GM23338 (cell line): ENCODE measurements at regions not wholly inside any gene's neighbourhood (a gene's known extent, or its start where the extent isn't known, plus 50 kb on each side); places are given as distances from the start of the nearest gene placed in this dataset.

Experiments
- ATAC-seq: fragments of 200-7000 bp; cut with Tn5 transposase; 3 replicates; pipeline ENCODE4 v1.9.1; 2020
- DNase-seq: peaks from one replicate; pipeline ENCODE4 v3.0.0-alpha.2; 2015; ENCODE audit warnings: low spot score
- H2AFZ ChIP-seq: fragments of 200-600 bp; sonication (generic); 2 replicates; pipeline ENCODE4 v1.8.0; 2016; ENCODE audit warnings: antibody characterized with exemption, mild to moderate bottlenecking, moderate library complexity
- H3F3A ChIP-seq: fragments of 200-600 bp; sonication (generic); replicated peaks from 2 replicates; pipeline ENCODE4 v1.8.0; 2017; ENCODE audit warnings: antibody characterized with exemption, mixed run types, low read depth
- H3K27ac ChIP-seq: fragments of 200-600 bp; sonication (generic); 2 replicates; pipeline ENCODE4 v1.6.1; 2016; ENCODE audit warnings: low read depth
- H3K27me3 ChIP-seq: fragments of 200-600 bp; sonication (generic); 2 replicates; pipeline ENCODE4 v1.8.0; 2016; ENCODE audit warnings: mild to moderate bottlenecking, mixed run types, moderate library complexity; ENCODE audit not compliant: insufficient read depth
- H3K36me3 ChIP-seq: fragments of 200-600 bp; sonication (generic); 2 replicates; pipeline ENCODE4 v1.8.0; 2016; ENCODE audit warnings: mild to moderate bottlenecking; ENCODE audit not compliant: insufficient read depth
- H3K4me1 ChIP-seq: fragments of 200-600 bp; sonication (generic); 2 replicates; pipeline ENCODE4 v1.8.0; 2016; ENCODE audit warnings: mild to moderate bottlenecking, moderate library complexity; ENCODE audit not compliant: insufficient read depth
- H3K4me2 ChIP-seq: fragments of 200-600 bp; sonication (generic); 2 replicates; pipeline ENCODE4 v1.7.1; 2017; ENCODE audit warnings: mixed run types
- H3K4me3 ChIP-seq: fragments of 200-600 bp; sonication (generic); 2 replicates; pipeline ENCODE4 v1.6.1; 2016; ENCODE audit warnings: mixed run types
- H3K79me2 ChIP-seq: fragments of 200-600 bp; sonication (generic); replicated peaks from 2 replicates; pipeline ENCODE4 v1.8.0; 2017; ENCODE audit warnings: mild to moderate bottlenecking; ENCODE audit not compliant: insufficient read depth
- H3K9me2 ChIP-seq: fragments of 200-600 bp; sonication (generic); 2 replicates; pipeline ENCODE4 v1.8.0; 2017; ENCODE audit not compliant: insufficient read depth
- H4K20me1 ChIP-seq: fragments of 200-600 bp; sonication (generic); replicated peaks from 2 replicates; pipeline ENCODE4 v1.8.0; 2017; ENCODE audit warnings: mild to moderate bottlenecking; ENCODE audit not compliant: insufficient read depth
- H3K27ac Mint-ChIP-seq: 2 replicates; pipeline ENCODE4 v1.8.0; 2020; ENCODE audit warnings: inconsistent platforms, mild to moderate bottlenecking, moderate library complexity, mixed read lengths
- H3K27me3 Mint-ChIP-seq: 3 replicates; pipeline ENCODE4 v1.8.0; 2022; ENCODE audit warnings: low read depth, mild to moderate bottlenecking, moderate library complexity, mixed read lengths, inconsistent platforms; ENCODE audit not compliant: insufficient read depth, poor library complexity
- H3K36me3 Mint-ChIP-seq: 3 replicates; pipeline ENCODE4 v1.8.0; 2021; ENCODE audit warnings: low read depth, mild to moderate bottlenecking, inconsistent platforms, moderate library complexity, mixed read lengths
- H3K4me1 Mint-ChIP-seq: 3 replicates; pipeline ENCODE4 v1.8.0; 2020; ENCODE audit warnings: mild to moderate bottlenecking, inconsistent platforms, mixed read lengths
- H3K4me3 Mint-ChIP-seq: 3 replicates; pipeline ENCODE4 v1.8.0; 2021; ENCODE audit warnings: moderate library complexity, mild to moderate bottlenecking, inconsistent platforms, mixed read lengths
- H3K9me3 Mint-ChIP-seq: 3 replicates; pipeline ENCODE4 v1.8.0; 2020; ENCODE audit warnings: moderate library complexity, mild to moderate bottlenecking, inconsistent platforms, mixed read lengths
- CREB1 ChIP-seq: fragments of 250-450 bp; sonication (Bioruptor Pico); IDR thresholded peaks from 2 replicates; pipeline ENCODE4 v1.5.0; 2020; ENCODE audit warnings: low read depth, mild to moderate bottlenecking, moderate library complexity
- EZH2phosphoT487 ChIP-seq: fragments of 200-600 bp; sonication (generic); IDR thresholded peaks from one replicate; pipeline ENCODE4 v1.8.1; 2018; ENCODE audit warnings: antibody characterized with exemption; ENCODE audit not compliant: unreplicated experiment
- JUNB ChIP-seq: IDR thresholded peaks from one replicate; pipeline ENCODE4 v1.6.1; 2016; ENCODE audit warnings: antibody characterized with exemption; ENCODE audit not compliant: unreplicated experiment
- POLR2AphosphoS5 ChIP-seq: IDR thresholded peaks from 2 replicates; pipeline ENCODE4 v1.6.1; 2016; ENCODE audit warnings: antibody characterized with exemption, low read depth
- ZNF114 ChIP-seq: fragments of 250-450 bp; sonication (Bioruptor Pico); IDR thresholded peaks from 2 replicates; pipeline ENCODE4 v1.5.0; 2020; ENCODE audit warnings: mild to moderate bottlenecking, moderate library complexity
- ZNF331 ChIP-seq: fragments of 250-450 bp; sonication (Bioruptor Pico); IDR thresholded peaks from 2 replicates; pipeline ENCODE4 v1.5.0; 2020; ENCODE audit warnings: low read depth, mild to moderate bottlenecking, moderate library complexity
- ZNF462 ChIP-seq: fragments of 250-450 bp; sonication (Bioruptor Pico); IDR thresholded peaks from 2 replicates; pipeline ENCODE4 v1.5.0; 2020; ENCODE audit warnings: mild to moderate bottlenecking, moderate library complexity
- TF ChIP-seq, protein P1 (sequence below), 2 experiments: fragments of 200-600 bp in 1 of 2; sonication (generic) in 1 of 2; conservative IDR thresholded peaks; 2 replicates each; pipeline versions ENCODE4 v1.5.1 to v1.6.1; 2016 to 2017; ENCODE audit warnings: antibody characterized with exemption in 2 of 2, low read depth in 2 of 2, mild to moderate bottlenecking in 2 of 2, moderate library complexity in 1 of 2
- TF ChIP-seq, protein P2 (sequence below): IDR thresholded peaks from 2 replicates; pipeline ENCODE4 v1.6.1; 2016; ENCODE audit warnings: antibody characterized with exemption

DNA sequence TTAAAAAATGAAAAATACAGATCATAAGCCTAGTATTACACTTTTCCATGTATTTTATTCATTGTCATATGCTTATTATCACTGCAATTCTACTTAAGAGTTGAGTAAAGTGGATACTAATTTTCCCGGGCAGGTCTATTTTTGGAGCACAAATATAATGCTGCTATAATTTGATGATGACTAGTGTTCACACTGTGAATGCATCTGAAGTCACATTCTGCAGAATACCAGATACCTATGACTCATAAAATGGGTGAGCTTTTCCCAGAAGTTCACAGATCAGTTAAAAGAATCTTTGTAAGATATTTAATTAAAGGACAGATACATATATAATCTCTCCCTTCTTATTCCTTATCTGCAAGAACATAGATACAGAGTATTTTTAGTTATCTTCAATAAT is 79.8 kb upstream of the MC4R start (continued):
- TF ChIP-seq, protein P1, sequence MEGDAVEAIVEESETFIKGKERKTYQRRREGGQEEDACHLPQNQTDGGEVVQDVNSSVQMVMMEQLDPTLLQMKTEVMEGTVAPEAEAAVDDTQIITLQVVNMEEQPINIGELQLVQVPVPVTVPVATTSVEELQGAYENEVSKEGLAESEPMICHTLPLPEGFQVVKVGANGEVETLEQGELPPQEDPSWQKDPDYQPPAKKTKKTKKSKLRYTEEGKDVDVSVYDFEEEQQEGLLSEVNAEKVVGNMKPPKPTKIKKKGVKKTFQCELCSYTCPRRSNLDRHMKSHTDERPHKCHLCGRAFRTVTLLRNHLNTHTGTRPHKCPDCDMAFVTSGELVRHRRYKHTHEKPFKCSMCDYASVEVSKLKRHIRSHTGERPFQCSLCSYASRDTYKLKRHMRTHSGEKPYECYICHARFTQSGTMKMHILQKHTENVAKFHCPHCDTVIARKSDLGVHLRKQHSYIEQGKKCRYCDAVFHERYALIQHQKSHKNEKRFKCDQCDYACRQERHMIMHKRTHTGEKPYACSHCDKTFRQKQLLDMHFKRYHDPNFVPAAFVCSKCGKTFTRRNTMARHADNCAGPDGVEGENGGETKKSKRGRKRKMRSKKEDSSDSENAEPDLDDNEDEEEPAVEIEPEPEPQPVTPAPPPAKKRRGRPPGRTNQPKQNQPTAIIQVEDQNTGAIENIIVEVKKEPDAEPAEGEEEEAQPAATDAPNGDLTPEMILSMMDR (conservative IDR thresholded peaks at IDR 0.05; ENCODE audit: low read depth in 2 of 2): no peak
- TF ChIP-seq ZNF331: no peak

DNA sequence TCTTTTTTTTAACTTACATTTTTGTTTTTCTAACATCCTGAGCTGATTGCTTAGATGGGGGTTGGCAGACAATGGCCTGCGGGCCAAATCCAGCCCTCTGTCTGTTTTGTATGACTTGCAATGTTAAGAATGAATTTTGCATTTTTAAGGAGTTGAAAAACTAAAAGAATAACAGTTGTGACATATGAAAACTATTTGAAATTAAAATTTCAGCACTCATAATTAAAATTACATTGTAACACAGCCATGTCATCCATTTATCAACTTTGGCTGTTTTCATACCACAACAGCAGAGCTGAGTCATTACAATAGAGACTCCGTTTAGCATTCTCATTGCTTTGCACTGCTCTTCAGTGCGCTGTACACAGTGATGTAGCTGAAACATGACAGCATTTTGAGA is 94.1 kb upstream of the MC4R start:
- Mint-ChIP-seq H3K27ac (peak overlapping the region; percentile 80), H3K36me3 (no peaks in the 10 kb centered on the region), H3K4me3 (no peak overlapping the region), H3K4me1 (no peaks in the 10 kb centered on the region), H3K9me3 (no peaks in the 10 kb centered on the region), H3K27me3 (no peaks in the 10 kb centered on the region)
- Histone ChIP-seq H3K27ac (no peak overlapping the region), H3K36me3 (no peaks in the 10 kb centered on the region), H3K27me3 (no peaks in the 10 kb centered on the region), H4K20me1 (no peaks in the 10 kb centered on the region), H2AFZ (no peak overlapping the region), H3K9me2 (no peaks in the 10 kb centered on the region), H3K4me1 (no peaks in the 10 kb centered on the region), H3K79me2 (no peaks in the 10 kb centered on the region), H3K4me2 (no peak overlapping the region), H3F3A (no peaks in the 10 kb centered on the region), H3K4me3 (no peak overlapping the region)
- TF ChIP-seq ZNF114 (CRISPR knock-in tag) (no peak), JUNB (no peak), CREB1 (CRISPR knock-in tag) (no peak), POLR2AphosphoS5 (no peak), EZH2phosphoT487 (no peak)
- ATAC-seq: no peak
- no peak for DNase-seq

DNA sequence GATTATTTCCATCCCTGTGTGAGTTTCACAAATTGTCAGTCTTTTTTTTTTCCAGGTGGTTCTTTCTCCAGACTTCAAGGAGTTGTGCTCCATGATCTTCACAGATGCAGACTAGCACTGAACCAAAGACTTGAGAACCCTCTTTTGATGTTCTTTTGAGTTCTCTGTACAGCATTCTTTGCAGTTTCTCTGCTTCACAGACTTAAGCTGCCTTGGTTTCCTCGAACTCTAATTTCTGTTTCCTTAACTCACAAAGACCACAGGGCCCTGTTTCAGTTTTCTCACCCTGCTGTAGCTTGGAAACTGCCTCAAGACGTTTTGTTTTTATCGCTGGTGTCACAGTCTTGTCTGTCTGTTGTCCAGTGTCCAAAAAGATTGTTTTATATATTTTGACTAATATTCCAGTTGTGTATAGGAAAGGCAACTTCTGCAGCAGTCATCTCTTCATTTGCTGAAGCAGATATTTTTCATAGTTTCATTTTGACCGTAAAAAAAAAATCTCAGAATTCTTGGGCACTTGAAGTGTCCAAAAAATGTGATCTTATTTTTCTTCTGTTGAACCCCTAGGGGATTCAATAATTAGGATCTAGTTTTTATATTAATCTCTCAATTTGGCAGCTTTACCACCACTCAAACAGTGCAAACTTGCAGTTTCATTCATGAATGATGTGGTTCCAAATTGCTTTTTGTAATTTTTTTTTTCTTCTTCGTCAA is 97.0 kb upstream of the MC4R start:
- Histone ChIP-seq H3K27me3 (no peaks in the 10 kb centered on the region), H3K9me2 (no peaks in the 10 kb centered on the region), H3K4me3 (no peak overlapping the region), H4K20me1 (no peaks in the 10 kb centered on the region), H3F3A (no peaks in the 10 kb centered on the region), H3K36me3 (no peaks in the 10 kb centered on the region), H2AFZ (no peak overlapping the region; the same call in 1 of the 2 replicates), H3K4me2 (no peak overlapping the region), H3K4me1 (no peaks in the 10 kb centered on the region), H3K79me2 (no peaks in the 10 kb centered on the region), H3K27ac (no peak overlapping the region)
- DNase-seq (no peak), ATAC-seq (no peak)
- Mint-ChIP-seq H3K4me3 (no peak overlapping the region), H3K27ac (no peak overlapping the region), H3K27me3 (peaks cover 1% of the 10 kb centered on the region), H3K9me3 (no peaks in the 10 kb centered on the region; the same call in 2 of the 3 replicates), H3K36me3 (no peaks in the 10 kb centered on the region), H3K4me1 (no peaks in the 10 kb centered on the region)
- TF ChIP-seq, protein P2, sequence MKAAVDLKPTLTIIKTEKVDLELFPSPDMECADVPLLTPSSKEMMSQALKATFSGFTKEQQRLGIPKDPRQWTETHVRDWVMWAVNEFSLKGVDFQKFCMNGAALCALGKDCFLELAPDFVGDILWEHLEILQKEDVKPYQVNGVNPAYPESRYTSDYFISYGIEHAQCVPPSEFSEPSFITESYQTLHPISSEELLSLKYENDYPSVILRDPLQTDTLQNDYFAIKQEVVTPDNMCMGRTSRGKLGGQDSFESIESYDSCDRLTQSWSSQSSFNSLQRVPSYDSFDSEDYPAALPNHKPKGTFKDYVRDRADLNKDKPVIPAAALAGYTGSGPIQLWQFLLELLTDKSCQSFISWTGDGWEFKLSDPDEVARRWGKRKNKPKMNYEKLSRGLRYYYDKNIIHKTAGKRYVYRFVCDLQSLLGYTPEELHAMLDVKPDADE: no peak
- TF ChIP-seq ZNF331: no peak
- no peak for TF ChIP-seq ZNF462
